ENCODE measurements at regions not wholly inside any gene's neighbourhood (a gene's known extent, or its start where the extent isn't known, plus 50 kb on each side); places are given as distances from the start of the nearest gene placed in this dataset.
A peak's percentile ranks its signal among the peaks of the same experiment; 100 is the strongest.
"Not testable (repeated sequence)": the region's sequence is repeated elsewhere in the genome, so short reads cannot be mapped to it uniquely, and the experiment has no call there.

DNA sequence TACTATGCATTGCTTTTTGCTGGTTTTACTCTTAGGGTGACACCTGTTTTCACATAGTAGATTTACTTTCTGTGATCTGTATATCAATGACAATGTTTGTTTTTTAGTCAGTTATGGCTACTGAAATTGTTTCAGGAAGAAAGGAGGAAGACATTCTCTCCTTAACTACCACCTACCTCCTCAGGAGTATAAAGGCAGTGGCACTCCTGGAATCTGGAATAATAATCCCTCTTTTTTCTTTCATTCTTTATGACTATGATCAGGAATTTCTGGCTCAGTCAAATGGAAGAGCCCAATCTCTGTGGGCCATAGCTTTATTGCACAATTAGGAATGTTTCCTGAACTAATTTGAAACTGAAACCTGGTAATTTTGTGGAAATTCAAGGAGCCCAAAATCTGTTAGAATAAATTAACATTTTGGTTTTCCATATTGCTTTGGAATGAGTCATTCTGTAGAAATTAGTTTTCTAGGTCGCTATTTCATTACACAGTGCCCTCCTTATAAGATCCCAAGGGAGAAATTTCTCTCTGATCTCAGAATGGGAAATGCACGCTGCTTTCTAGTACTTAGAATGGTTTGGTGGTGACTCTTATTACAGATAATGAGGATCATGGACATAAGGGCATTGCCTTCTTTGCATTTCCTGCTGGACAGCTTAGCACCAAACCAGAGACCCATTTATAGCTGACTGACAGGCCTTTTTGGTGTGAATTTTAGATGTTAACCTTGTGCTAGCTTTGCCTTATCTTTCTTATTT, 95.3 kb upstream of the VLDLR start:
- no peaks in the 10 kb centered on the region for H3K36me3 ChIP-seq (ENCODE audit: insufficient read depth, low read length)
- H3K27me3 ChIP-seq (ENCODE audit: insufficient read depth, low read length), result no peaks in the 10 kb centered on the region
- H3K79me2 ChIP-seq (ENCODE audit: control insufficient read depth, insufficient read depth, low read length, unreplicated experiment), result no peaks in the 10 kb centered on the region
- no peak overlapping the region for H3K27ac ChIP-seq (ENCODE audit: low read depth, low read length)
- H2AFZ ChIP-seq (ENCODE audit: low read length, unreplicated experiment), result no peak overlapping the region
- H3K4me3 ChIP-seq (ENCODE audit: low read depth, low read length), result no peak overlapping the region
- no peaks in the 10 kb centered on the region for H3K4me1 ChIP-seq (ENCODE audit: control insufficient read depth, insufficient read depth, low read length, unreplicated experiment)

DNA sequence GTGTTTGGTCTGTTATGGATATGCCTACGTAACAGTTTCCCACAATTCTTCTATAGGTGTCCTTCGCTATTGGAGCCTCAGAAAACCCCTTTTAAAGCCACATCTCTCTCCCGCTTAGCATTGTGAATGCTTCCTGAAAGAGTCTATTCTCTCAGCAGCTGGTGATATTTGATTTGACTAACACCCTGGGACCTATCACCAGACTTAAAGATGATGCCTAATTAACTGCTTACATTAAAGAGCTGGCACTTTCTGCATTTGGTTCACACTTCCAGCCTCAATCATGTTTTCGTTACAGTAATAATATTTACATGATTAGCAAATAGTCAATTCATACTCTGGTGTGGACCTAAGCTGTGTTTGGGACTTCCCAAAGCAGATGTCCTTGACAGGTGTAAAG, 90.1 kb upstream of the VLDLR start:
- H3K36me3 ChIP-seq (ENCODE audit: insufficient read depth, low read length), result no peaks in the 10 kb centered on the region

DNA sequence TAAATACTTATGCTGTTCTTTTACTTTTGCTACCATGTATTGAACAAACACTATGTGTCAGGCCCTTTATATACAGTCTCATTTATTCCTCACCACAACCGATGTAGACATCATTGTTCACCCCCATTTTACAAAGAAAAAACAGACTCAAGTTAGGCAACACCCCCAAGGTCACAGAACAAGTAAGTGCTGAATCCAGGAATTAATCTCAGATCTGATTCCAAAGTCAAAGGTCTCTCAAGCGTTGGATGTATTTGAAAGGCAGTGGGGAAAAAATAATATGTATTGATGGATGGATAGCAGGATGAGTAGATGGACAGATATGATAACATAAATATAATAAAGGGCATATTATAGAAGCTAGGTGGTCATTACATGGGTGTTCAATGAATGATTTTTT, 85.1 kb upstream of the VLDLR start:
- Histone ChIP-seq H3K27ac (ENCODE audit: low read depth, low read length) (no peak overlapping the region), H2AFZ (ENCODE audit: low read length, unreplicated experiment) (no peak overlapping the region), H3K4me1 (ENCODE audit: control insufficient read depth, insufficient read depth, low read length, unreplicated experiment) (no peaks in the 10 kb centered on the region), H3K79me2 (ENCODE audit: control insufficient read depth, insufficient read depth, low read length, unreplicated experiment) (no peaks in the 10 kb centered on the region), H3K27me3 (ENCODE audit: insufficient read depth, low read length) (no peaks in the 10 kb centered on the region), H3K4me3 (ENCODE audit: low read depth, low read length) (no peak overlapping the region), H3K36me3 (ENCODE audit: insufficient read depth, low read length) (no peaks in the 10 kb centered on the region)

More for the DNA sequence above, 90.1 kb upstream of the VLDLR start:
- Histone ChIP-seq H2AFZ (ENCODE audit: low read length, unreplicated experiment) (no peak overlapping the region), H3K79me2 (ENCODE audit: control insufficient read depth, insufficient read depth, low read length, unreplicated experiment) (no peaks in the 10 kb centered on the region), H3K4me1 (ENCODE audit: control insufficient read depth, insufficient read depth, low read length, unreplicated experiment) (no peaks in the 10 kb centered on the region), H3K4me3 (ENCODE audit: low read depth, low read length) (no peak overlapping the region), H3K27ac (ENCODE audit: low read depth, low read length) (no peak overlapping the region), H3K27me3 (ENCODE audit: insufficient read depth, low read length) (no peaks in the 10 kb centered on the region)

DNA sequence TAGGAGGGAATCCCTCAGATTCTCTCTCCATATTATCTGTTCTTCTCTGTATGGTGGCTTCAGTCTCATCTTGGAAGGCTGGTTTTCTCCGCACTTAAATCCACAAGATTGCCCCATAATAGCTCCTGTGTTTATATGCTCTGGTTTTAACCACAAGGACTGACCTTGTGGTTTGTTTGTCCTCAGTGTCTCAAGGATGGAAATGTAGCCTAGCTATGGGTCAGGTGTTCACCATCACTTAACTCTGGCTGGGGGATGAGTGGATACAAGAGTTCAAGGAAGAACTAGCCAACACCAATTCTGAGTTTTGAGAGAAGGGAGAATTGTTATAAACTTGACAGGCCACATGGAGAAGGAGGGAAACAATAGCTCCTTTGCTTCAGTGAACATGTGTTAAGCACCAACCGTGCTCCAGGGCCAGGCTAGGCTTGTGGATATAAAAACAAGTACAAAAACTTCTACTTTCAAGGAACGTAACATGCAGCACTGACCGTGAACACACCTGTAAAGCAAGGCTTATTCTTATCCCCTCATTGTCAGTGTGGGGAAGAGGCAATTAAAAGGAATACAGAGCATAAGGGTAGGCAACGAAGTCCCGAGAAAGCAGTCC, 75.6 kb upstream of the VLDLR start:
- Histone ChIP-seq H3K27me3 (ENCODE audit: insufficient read depth, low read length) (no peaks in the 10 kb centered on the region), H3K4me3 (ENCODE audit: low read depth, low read length) (no peak overlapping the region), H3K36me3 (ENCODE audit: insufficient read depth, low read length) (no peaks in the 10 kb centered on the region), H3K27ac (ENCODE audit: low read depth, low read length) (no peak overlapping the region), H2AFZ (ENCODE audit: low read length, unreplicated experiment) (no peak overlapping the region), H3K79me2 (ENCODE audit: control insufficient read depth, insufficient read depth, low read length, unreplicated experiment) (no peaks in the 10 kb centered on the region), H3K4me1 (ENCODE audit: control insufficient read depth, insufficient read depth, low read length, unreplicated experiment) (no peaks in the 10 kb centered on the region)

DNA sequence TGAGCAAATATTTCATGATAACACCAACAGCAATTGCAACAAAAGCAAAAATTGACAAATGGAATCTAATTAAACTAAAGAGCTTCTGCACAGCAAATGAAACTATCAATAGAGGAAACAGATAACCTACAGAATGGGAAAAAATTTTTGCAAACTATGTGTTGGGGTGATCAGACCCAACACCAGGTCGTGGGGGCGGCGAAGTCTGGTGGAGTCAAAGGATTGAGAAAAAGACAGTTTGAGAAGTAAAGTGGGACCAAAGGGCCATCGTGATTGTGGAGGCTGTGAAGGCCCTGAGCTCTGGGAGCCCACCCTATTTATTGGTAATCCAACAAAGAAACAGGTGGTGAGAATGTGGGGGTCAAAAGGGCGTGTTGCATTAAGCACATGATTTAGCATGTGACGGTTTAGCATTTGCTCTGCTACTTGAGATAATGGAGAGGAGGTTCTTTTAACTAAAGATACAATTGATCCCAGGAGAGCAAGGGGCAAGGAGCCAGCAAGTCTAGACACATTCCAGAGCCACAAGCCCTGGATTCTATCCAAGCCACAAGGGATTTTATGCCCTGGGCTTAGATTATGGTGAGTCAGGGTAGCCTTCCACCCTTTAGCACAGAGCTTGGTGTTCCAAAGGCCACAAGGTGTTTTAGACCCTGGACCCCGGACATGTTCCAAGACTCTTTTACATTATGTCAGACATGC, 65.5 kb upstream of the VLDLR start:
- H3K4me3 ChIP-seq (ENCODE audit: low read depth, low read length); H3K79me2 ChIP-seq (ENCODE audit: control insufficient read depth, insufficient read depth, low read length, unreplicated experiment); H2AFZ ChIP-seq (ENCODE audit: low read length, unreplicated experiment); H3K36me3 ChIP-seq (ENCODE audit: insufficient read depth, low read length); H3K27me3 ChIP-seq (ENCODE audit: insufficient read depth, low read length); H3K27ac ChIP-seq (ENCODE audit: low read depth, low read length); H3K4me1 ChIP-seq (ENCODE audit: control insufficient read depth, insufficient read depth, low read length, unreplicated experiment): not testable (repeated sequence)

DNA sequence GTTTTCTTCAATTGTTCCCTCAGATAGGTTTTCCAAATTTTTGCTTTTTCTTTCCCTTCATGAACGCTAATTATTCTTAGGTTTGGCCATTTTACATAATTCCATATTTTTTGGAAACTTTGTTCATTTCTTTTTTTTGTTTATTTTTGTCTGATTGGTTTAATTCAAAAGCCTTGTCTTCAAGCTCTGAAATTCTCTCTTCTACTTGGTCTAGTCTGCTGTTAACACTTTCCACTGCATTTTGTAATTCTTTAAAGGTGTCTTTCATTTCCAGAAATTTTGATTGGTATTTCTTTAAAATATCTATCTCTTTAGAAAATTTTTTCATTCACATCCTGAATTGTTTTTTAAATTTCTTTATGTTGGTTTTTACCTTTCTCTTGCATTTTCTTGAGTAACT, 63.9 kb upstream of the VLDLR start:
- Histone ChIP-seq H3K27me3 (ENCODE audit: insufficient read depth, low read length) (no peaks in the 10 kb centered on the region), H3K36me3 (ENCODE audit: insufficient read depth, low read length) (no peaks in the 10 kb centered on the region), H3K4me1 (ENCODE audit: control insufficient read depth, insufficient read depth, low read length, unreplicated experiment) (peaks cover 9% of the 10 kb centered on the region), H3K79me2 (ENCODE audit: control insufficient read depth, insufficient read depth, low read length, unreplicated experiment) (no peaks in the 10 kb centered on the region), H3K27ac (ENCODE audit: low read depth, low read length) (no peak overlapping the region), H2AFZ (ENCODE audit: low read length, unreplicated experiment) (no peak overlapping the region), H3K4me3 (ENCODE audit: low read depth, low read length) (no peak overlapping the region)

DNA sequence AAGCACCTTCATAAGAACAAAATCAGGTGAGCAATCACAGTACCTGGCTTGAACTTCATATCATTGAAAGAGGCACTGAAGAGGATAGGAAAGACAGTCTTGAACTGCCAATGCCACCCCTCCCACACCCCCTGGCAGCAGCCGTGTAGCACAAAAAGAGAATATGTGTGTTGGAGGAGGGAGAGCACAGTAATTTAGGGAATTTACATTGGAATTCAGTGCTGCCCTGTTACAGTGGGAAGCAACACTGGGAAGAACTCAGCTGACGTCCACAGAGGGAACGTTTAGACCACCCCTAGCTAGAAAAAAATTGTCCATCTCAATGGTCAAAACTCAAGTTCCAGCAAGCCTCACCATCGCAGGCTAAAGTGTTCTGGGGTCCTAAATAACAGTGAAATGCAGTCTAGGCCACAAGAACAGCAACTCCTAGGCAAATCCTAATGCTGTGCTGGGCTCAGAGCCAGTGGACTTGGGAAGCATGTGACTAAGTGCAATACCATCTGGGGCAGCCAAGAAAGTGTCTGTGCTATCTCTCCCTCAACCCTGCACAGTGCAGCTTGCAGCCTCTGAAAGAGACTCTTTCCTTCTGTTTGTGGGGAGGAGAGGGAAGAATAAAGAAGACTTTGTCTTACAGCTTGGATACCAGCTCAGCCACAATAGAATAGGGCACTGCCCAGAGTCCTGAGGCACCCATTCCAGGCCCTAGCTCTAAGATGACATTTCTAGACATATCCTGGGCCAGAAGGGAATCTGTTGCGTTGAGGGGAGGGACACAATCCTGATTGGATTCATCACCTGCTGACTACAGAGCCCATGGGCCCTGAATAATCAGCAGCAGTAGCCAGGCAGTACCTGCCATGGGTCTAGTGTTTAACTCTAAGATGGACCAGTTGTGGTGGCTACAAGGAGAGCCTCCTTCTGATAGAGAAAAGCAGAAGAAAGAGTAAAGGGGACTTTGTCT, 62.1 kb upstream of the VLDLR start:
- Histone ChIP-seq H3K79me2 (ENCODE audit: control insufficient read depth, insufficient read depth, low read length, unreplicated experiment) (no peaks in the 10 kb centered on the region), H3K27ac (ENCODE audit: low read depth, low read length) (no peak overlapping the region), H3K4me1 (ENCODE audit: control insufficient read depth, insufficient read depth, low read length, unreplicated experiment) (peaks cover 9% of the 10 kb centered on the region), H3K36me3 (ENCODE audit: insufficient read depth, low read length) (no peaks in the 10 kb centered on the region), H2AFZ (ENCODE audit: low read length, unreplicated experiment) (peak overlapping the region; percentile 48), H3K27me3 (ENCODE audit: insufficient read depth, low read length) (no peaks in the 10 kb centered on the region), H3K4me3 (ENCODE audit: low read depth, low read length) (no peak overlapping the region)

DNA sequence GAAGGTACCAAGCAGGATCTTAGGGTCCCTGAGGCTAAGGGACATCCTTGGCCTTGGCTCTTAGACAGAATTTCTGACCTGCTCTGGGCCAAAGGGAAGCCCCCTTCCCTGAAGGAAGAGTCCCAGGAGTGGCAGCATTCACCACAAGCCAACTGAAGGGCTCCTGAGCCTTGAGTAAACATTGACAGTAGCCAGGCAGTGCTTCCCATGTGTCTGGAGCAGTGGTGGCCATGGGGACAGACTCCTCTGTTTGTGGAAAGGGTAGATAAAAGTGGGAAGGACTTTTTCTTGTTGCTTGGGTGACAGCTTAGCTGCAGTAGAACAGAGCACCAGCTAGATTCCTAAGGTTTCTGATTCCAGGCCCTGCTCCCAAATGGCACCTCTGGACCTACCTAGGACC, 61.4 kb upstream of the VLDLR start:
- H3K27ac ChIP-seq (ENCODE audit: low read depth, low read length), result no peak overlapping the region
- no peaks in the 10 kb centered on the region for H3K27me3 ChIP-seq (ENCODE audit: insufficient read depth, low read length)
- H3K4me3 ChIP-seq (ENCODE audit: low read depth, low read length), result no peak overlapping the region
- H3K79me2 ChIP-seq (ENCODE audit: control insufficient read depth, insufficient read depth, low read length, unreplicated experiment), result no peaks in the 10 kb centered on the region
- no peaks in the 10 kb centered on the region for H3K36me3 ChIP-seq (ENCODE audit: insufficient read depth, low read length)
- peaks cover 9% of the 10 kb centered on the region for H3K4me1 ChIP-seq (ENCODE audit: control insufficient read depth, insufficient read depth, low read length, unreplicated experiment)
- H2AFZ ChIP-seq (ENCODE audit: low read length, unreplicated experiment), result no peak overlapping the region

DNA sequence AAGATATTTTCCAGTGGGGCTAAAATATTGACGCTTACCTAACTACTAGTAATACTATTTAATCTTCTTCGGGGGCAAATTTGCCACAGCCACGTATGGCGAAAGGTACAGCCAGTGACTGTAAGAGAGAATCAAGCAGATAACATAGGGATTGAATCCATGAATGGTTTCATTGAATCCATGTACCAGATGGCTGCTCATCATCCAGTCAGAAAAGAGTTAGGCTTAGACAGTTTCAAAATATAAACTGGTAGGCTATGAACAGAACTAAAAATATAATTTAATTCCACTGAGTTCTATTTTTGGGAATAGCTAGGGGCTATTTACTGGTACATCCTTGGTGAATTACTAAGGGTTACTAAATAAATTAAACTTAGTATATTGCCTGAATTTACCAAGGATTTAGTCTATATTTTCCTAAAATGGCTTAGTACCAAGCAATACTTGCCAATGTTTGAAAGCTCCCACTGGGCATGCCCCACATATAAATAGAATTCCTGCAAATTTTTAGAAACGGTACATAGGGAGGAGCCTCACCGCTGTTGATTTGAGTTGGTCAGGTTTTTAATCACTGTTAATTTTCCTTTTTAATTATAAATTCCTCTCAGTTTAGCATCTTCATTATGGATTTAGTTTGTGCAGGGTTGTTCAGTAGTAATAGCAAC, 55.8 kb upstream of the VLDLR start:
- no peak overlapping the region for H2AFZ ChIP-seq (ENCODE audit: low read length, unreplicated experiment)
- no peaks in the 10 kb centered on the region for H3K79me2 ChIP-seq (ENCODE audit: control insufficient read depth, insufficient read depth, low read length, unreplicated experiment)
- peaks cover 5% of the 10 kb centered on the region for H3K4me1 ChIP-seq (ENCODE audit: control insufficient read depth, insufficient read depth, low read length, unreplicated experiment)
- H3K27me3 ChIP-seq (ENCODE audit: insufficient read depth, low read length), result no peaks in the 10 kb centered on the region
- H3K4me3 ChIP-seq (ENCODE audit: low read depth, low read length), result no peak overlapping the region
- no peaks in the 10 kb centered on the region for H3K36me3 ChIP-seq (ENCODE audit: insufficient read depth, low read length)
- H3K27ac ChIP-seq (ENCODE audit: low read depth, low read length), result no peak overlapping the region

DNA sequence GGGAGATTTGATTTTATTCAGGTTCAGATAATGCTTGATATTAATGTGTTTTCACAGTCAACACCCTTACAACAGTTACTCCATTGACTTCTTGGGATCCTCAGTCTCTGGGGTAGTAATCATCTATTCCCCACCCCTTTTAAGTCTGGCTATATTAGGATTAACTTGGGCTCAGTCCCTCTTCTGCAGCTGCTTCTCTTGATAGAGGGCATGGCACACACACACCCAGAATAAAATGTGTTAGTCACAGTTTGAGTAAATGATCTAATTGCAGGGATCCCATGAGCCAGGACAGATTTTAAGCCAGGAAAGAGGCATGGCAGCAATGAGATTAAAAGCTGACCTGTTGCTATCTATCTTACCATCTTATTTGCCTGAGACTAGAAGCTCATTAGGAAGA, 53.7 kb upstream of the VLDLR start:
- Histone ChIP-seq H3K27ac (ENCODE audit: low read depth, low read length) (no peak overlapping the region), H3K4me3 (ENCODE audit: low read depth, low read length) (no peak overlapping the region), H3K4me1 (ENCODE audit: control insufficient read depth, insufficient read depth, low read length, unreplicated experiment) (peaks cover 13% of the 10 kb centered on the region), H3K36me3 (ENCODE audit: insufficient read depth, low read length) (no peaks in the 10 kb centered on the region), H2AFZ (ENCODE audit: low read length, unreplicated experiment) (no peak overlapping the region), H3K79me2 (ENCODE audit: control insufficient read depth, insufficient read depth, low read length, unreplicated experiment) (no peaks in the 10 kb centered on the region), H3K27me3 (ENCODE audit: insufficient read depth, low read length) (no peaks in the 10 kb centered on the region)

Data from ACC112 (cell line).